IMR-90 (cell line): ENCODE measurements at regions not wholly inside any gene's neighbourhood (a gene's known extent, or its start where the extent isn't known, plus 50 kb on each side); places are given as distances from the start of the nearest gene placed in this dataset.
"Not testable (repeated sequence)": the region's sequence is repeated elsewhere in the genome, so short reads cannot be mapped to it uniquely, and the experiment has no call there.

Experiments used
- ATAC-seq: fragments of 200-7000 bp; cut with Tn5 transposase; 2 replicates; pipeline ENCODE4 v1.9.1; 2020; ENCODE audit warnings: low read depth, mild to moderate bottlenecking, moderate library complexity
- BruUV-seq: library from RNA; stranded (reverse); fragments of 400-500 nt; replicated peaks from 2 replicates; lab custom pipeline; 2021; lab: Mats Ljungman, UMichigan
- CTCF ChIA-PET: fragments of 300-600 bp; formaldehyde crosslinking; extraction: SDS; loops from one replicate; lab custom pipeline; 2021; ENCODE audit warnings: antibody characterized with exemption; lab: Yijun Ruan, JAX
- POLR2A ChIA-PET: fragments of 300-600 bp; sonication (Branson Sonifier 250); formaldehyde crosslinking; loops from one replicate; lab custom pipeline; 2022; ENCODE audit warnings: antibody characterized with exemption; ENCODE audit not compliant: unreplicated experiment; lab: Charles Lee
- DNase-seq: peaks from one replicate; pipeline ENCODE4 v3.0.0; 2013
- H2AFZ ChIP-seq: replicated peaks from 2 replicates; pipeline ENCODE3; 2013; ENCODE audit warnings: low read length, mild to moderate bottlenecking; ENCODE audit not compliant: poor library complexity
- H2AK5ac ChIP-seq: 2 replicates; pipeline ENCODE4 v1.6.1; 2013; ENCODE audit warnings: low read depth, low read length, inconsistent platforms
- H2AK9ac ChIP-seq: replicated peaks from 2 replicates; pipeline ENCODE3; 2013; ENCODE audit warnings: mild to moderate bottlenecking, low read depth, low read length, moderate library complexity; ENCODE audit not compliant: poor library complexity
- H2BK120ac ChIP-seq: 2 replicates; pipeline ENCODE4 v1.6.1; 2013; ENCODE audit warnings: low read depth, low read length, inconsistent platforms
- H2BK15ac ChIP-seq: 3 replicates; pipeline ENCODE4 v1.6.1; 2013; ENCODE audit warnings: low read depth, low read length, inconsistent platforms
- H2BK20ac ChIP-seq: 2 replicates; pipeline ENCODE4 v1.6.1; 2013; ENCODE audit warnings: low read depth, mild to moderate bottlenecking, inconsistent platforms, low read length, moderate library complexity
- H2BK5ac ChIP-seq: 2 replicates; pipeline ENCODE4 v1.6.1; 2013; ENCODE audit warnings: mild to moderate bottlenecking, low read depth, low read length, inconsistent platforms; ENCODE audit not compliant: poor library complexity, severe bottlenecking
- H3K14ac ChIP-seq: replicated peaks from 2 replicates; pipeline ENCODE4 v1.6.1; 2013; ENCODE audit warnings: low read depth, low read length, inconsistent platforms
- H3K18ac ChIP-seq: 2 replicates; pipeline ENCODE4 v1.6.1; 2013; ENCODE audit warnings: low read depth, low read length, control low read depth
- H3K23ac ChIP-seq: 2 replicates; pipeline ENCODE4 v1.6.1; 2013; ENCODE audit warnings: low read depth, low read length, inconsistent platforms
- H3K27ac ChIP-seq: 2 replicates; pipeline ENCODE4 v1.5.1; 2013; ENCODE audit warnings: mild to moderate bottlenecking, control low read depth, low read length; ENCODE audit not compliant: insufficient read depth
- H3K27me3 ChIP-seq: 2 replicates; pipeline ENCODE4 v1.6.1; 2013; ENCODE audit warnings: low read length; ENCODE audit not compliant: control insufficient read depth, insufficient read depth
- H3K36me3 ChIP-seq: 2 replicates; pipeline ENCODE4 v1.6.1; 2013; ENCODE audit warnings: low read length, mixed read lengths; ENCODE audit not compliant: control insufficient read depth, insufficient read depth
- H3K4ac ChIP-seq: 2 replicates; pipeline ENCODE4 v1.6.1; 2013; ENCODE audit warnings: low read depth, low read length, inconsistent platforms
- H3K4me1 ChIP-seq: 2 replicates; pipeline ENCODE4 v1.6.1; 2013; ENCODE audit warnings: low read length, mixed read lengths; ENCODE audit not compliant: control insufficient read depth, insufficient read depth
- H3K4me2 ChIP-seq: 2 replicates; pipeline ENCODE4 v1.6.1; 2013; ENCODE audit warnings: low read depth, mild to moderate bottlenecking, control low read depth, low read length, moderate library complexity
- H3K4me3 ChIP-seq: 2 replicates; pipeline ENCODE4 v1.5.1; 2013; ENCODE audit warnings: low read depth, mild to moderate bottlenecking, control low read depth, low read length, moderate library complexity; ENCODE audit not compliant: insufficient read depth
- H3K56ac ChIP-seq: 2 replicates; pipeline ENCODE4 v1.6.1; 2013; ENCODE audit warnings: low read length, inconsistent platforms; ENCODE audit not compliant: insufficient read depth; ENCODE audit errors: extremely low read depth
- H3K79me1 ChIP-seq, 2 experiments: 2 replicates each; pipeline ENCODE4 v1.6.1; 2013; ENCODE audit warnings: low read length in 2 of 2, inconsistent platforms in 1 of 2, low read depth in 1 of 2
- H3K9ac ChIP-seq: 2 replicates; pipeline ENCODE4 v1.6.1; 2013; ENCODE audit warnings: low read depth, low read length, control low read depth
- H3K9me1 ChIP-seq: 2 replicates; pipeline ENCODE4 v1.6.1; 2013; ENCODE audit warnings: low read length, inconsistent platforms; ENCODE audit not compliant: insufficient read depth
- H3K9me3 ChIP-seq: 2 replicates; pipeline ENCODE4 v1.6.1; 2013; ENCODE audit warnings: low read length; ENCODE audit not compliant: control insufficient read depth, insufficient read depth
- H4K20me1 ChIP-seq: 2 replicates; pipeline ENCODE4 v1.6.1; 2013; ENCODE audit warnings: low read length, inconsistent platforms; ENCODE audit not compliant: insufficient read depth
- H4K5ac ChIP-seq: 2 replicates; pipeline ENCODE4 v1.6.1; 2013; ENCODE audit warnings: mild to moderate bottlenecking, low read depth, low read length, control low read depth
- H4K8ac ChIP-seq, 2 experiments: 2 replicates each; pipeline ENCODE4 v1.6.1; 2013; ENCODE audit warnings: low read depth in 2 of 2, low read length in 2 of 2, control low read depth in 1 of 2, inconsistent platforms in 1 of 2
- H4K91ac ChIP-seq: 2 replicates; pipeline ENCODE4 v1.6.1; 2013; ENCODE audit warnings: low read depth, low read length, inconsistent platforms; ENCODE audit not compliant: insufficient read depth
- WGBS, 2 experiments: methylation state at CpG; one replicate each; pipeline versions ENCODE4 v1.1.5 to v1.1.7; 2013; ENCODE audit warnings: missing lambda C conversion rate in 2 of 2; ENCODE audit not compliant: insufficient read length in 1 of 2; ENCODE audit errors: extremely low coverage in 2 of 2; 5-methylcytosine and 5-hydroxymethylcytosine counted together
- dilution Hi-C: fragments of 300-500 bp; cut with HindIII; formaldehyde crosslinking; loops from one replicate; pipeline ENCODE4 v1.14.3; 2018; ENCODE audit warnings: low sequenced_read_pairs; ENCODE audit not compliant: unreplicated experiment
- in situ Hi-C: fragments of 300-500 bp; cut with MboI; formaldehyde crosslinking; loops from 3 replicates; pipeline ENCODE4 v1.14.3; 2019; ENCODE audit warnings: low sequenced_read_pairs, inconsistent platforms, mixed read lengths
- intact Hi-C: fragments of 100-400 bp; cut with micrococcal nuclease; formaldehyde crosslinking; loops from 2 replicates; pipeline ENCODE4 v1.10.0; 2022

DNA sequence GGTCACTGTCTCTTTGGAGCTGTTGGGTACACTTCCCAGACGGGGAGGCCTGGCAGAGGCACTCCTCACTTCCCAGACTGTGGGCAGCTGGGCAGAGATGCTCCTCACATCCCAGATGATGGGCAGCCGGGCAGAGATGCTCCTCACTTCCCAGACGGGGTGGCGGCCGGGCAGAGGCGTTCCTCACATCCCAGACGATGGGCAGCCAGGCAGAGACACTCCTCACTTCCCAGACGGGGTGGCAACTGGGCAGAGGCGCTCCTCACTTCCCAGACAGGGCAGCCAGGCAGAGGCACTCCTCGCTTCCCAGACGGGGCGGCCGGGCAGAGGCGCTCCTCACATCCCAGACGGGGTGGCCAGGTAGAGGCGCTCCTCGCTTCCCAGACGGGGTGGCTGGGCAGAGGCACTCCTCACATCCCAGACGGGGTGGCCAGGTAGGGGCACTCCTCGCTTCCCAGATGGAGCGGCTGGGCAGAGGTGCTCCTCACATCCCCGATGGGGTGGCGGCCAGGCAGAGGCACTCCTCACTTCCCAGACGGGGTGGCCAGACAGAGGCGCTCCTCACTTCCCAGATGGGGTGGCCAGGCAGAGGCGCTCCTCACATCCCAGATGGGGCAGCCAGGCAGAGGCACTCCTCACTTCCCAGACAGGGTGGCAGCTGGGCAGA is 833.1 kb upstream of the RAG2 start:
- ATAC-seq, H2BK120ac ChIP-seq, H3K4ac ChIP-seq, H3K18ac ChIP-seq, H3K27ac ChIP-seq, H3K4me2 ChIP-seq, H4K91ac ChIP-seq, H3K56ac ChIP-seq, BruUV-seq, H3K23ac ChIP-seq, H3K9me1 ChIP-seq, H2AFZ ChIP-seq, dilution Hi-C loops, POLR2A ChIA-PET, DNase-seq, H3K14ac ChIP-seq, H2AK9ac ChIP-seq, H3K36me3 ChIP-seq, H4K5ac ChIP-seq, H3K27me3 ChIP-seq, H4K8ac ChIP-seq, H3K79me1 ChIP-seq, H3K4me3 ChIP-seq, CTCF ChIA-PET, H3K4me1 ChIP-seq, intact Hi-C loops, H2BK5ac ChIP-seq, H3K9me3 ChIP-seq, H4K20me1 ChIP-seq, H2BK20ac ChIP-seq, H3K9ac ChIP-seq, H2AK5ac ChIP-seq, H2BK15ac ChIP-seq: not testable (repeated sequence)
- WGBS, 2 experiments: 100% methylated on average over 2 of the region's 26 CpGs; no CpG with 5 or more reads in 1 of the 2 experiments
- in situ Hi-C loops: loop anchor here (25.0 kb wide), 1 partner anchor 1356 kb away; no protein-coding TSS in a partner anchor
